Smooth muscle cell (in vitro differentiated cells): ENCODE measurements at regions not wholly inside any gene's neighbourhood (a gene's known extent, or its start where the extent isn't known, plus 50 kb on each side); places are given as distances from the start of the nearest gene placed in this dataset.

ENCODE experiments used
- DNase-seq: peaks from one replicate; lab custom pipeline; 2025; ENCODE audit not compliant: unreplicated experiment; lab: John Stamatoyannopoulos, UW
- H2AFZ ChIP-seq: fragments of 200-600 bp; sonication (generic); 2 replicates; pipeline ENCODE4 v1.6.0; 2016; ENCODE audit warnings: antibody characterized with exemption, low read depth, mild to moderate bottlenecking
- H3F3A ChIP-seq: fragments of 200-600 bp; sonication (generic); 2 replicates; pipeline ENCODE4 v1.6.0; 2017; ENCODE audit warnings: antibody characterized with exemption, low read depth
- H3K27ac ChIP-seq: fragments of 200-600 bp; sonication (generic); 2 replicates; pipeline ENCODE4 v1.5.1; 2016; ENCODE audit warnings: low read depth, mild to moderate bottlenecking
- H3K27me3 ChIP-seq: fragments of 200-600 bp; sonication (generic); 2 replicates; pipeline ENCODE4 v1.6.1; 2016; ENCODE audit warnings: low read depth, mild to moderate bottlenecking
- H3K36me3 ChIP-seq: fragments of 200-600 bp; sonication (generic); 2 replicates; pipeline ENCODE4 v1.5.1; 2016; ENCODE audit warnings: low read depth
- H3K4me1 ChIP-seq: fragments of 200-600 bp; sonication (generic); 2 replicates; pipeline ENCODE4 v1.5.1; 2016; ENCODE audit warnings: low read depth
- H3K4me2 ChIP-seq: fragments of 200-600 bp; sonication (generic); 2 replicates; pipeline ENCODE4 v1.6.0; 2016; ENCODE audit warnings: mild to moderate bottlenecking
- H3K4me3 ChIP-seq: fragments of 200-600 bp; sonication (generic); 2 replicates; pipeline ENCODE4 v1.5.1; 2016; ENCODE audit warnings: mild to moderate bottlenecking
- H3K79me2 ChIP-seq: fragments of 200-600 bp; sonication (generic); 2 replicates; pipeline ENCODE4 v1.6.0; 2016; ENCODE audit warnings: low read depth, mild to moderate bottlenecking
- H3K9ac ChIP-seq: fragments of 200-600 bp; sonication (generic); 2 replicates; pipeline ENCODE4 v1.6.0; 2016; ENCODE audit warnings: low read depth
- H3K9me3 ChIP-seq: fragments of 200-600 bp; sonication (generic); replicated peaks from 2 replicates; pipeline ENCODE4 v1.5.1; 2016; ENCODE audit warnings: low read depth
- H4K20me1 ChIP-seq: fragments of 200-600 bp; sonication (generic); 2 replicates; pipeline ENCODE4 v1.6.0; 2016; ENCODE audit warnings: low read depth
- CTCF ChIP-seq: fragments of 200-600 bp; sonication (generic); IDR thresholded peaks from 2 replicates; pipeline ENCODE4 v1.5.1; 2017; ENCODE audit warnings: borderline replicate concordance, mild to moderate bottlenecking, antibody characterized with exemption; ENCODE audit not compliant: insufficient read depth, poor library complexity, severe bottlenecking
- WGBS: methylation state at CpG from one replicate; pipeline ENCODE4 v1.1.7; 2016; ENCODE audit warnings: low lambda C conversion rate; 5-methylcytosine and 5-hydroxymethylcytosine counted together

GRCh38 chr11:134835561-134835960 is 423.5 kb upstream of the B3GAT1 start:
- no peak for TF ChIP-seq CTCF
- H3K9ac ChIP-seq: no peak overlapping the region
- DNase-seq: no peak
- no peaks in the 10 kb centered on the region for H3K36me3 ChIP-seq
- no peak overlapping the region for H3K4me3 ChIP-seq
- no peaks in the 10 kb centered on the region for H3K4me1 ChIP-seq
- no peak overlapping the region for H3K4me2 ChIP-seq
- no peak overlapping the region for H3K27ac ChIP-seq
- no peaks in the 10 kb centered on the region for H4K20me1 ChIP-seq
- no peaks in the 10 kb centered on the region for H3K27me3 ChIP-seq
- H3K9me3 ChIP-seq: no peaks in the 10 kb centered on the region
- H3F3A ChIP-seq: no peaks in the 10 kb centered on the region
- H2AFZ ChIP-seq: no peak overlapping the region
- 81% methylated on average over 5 of the region's 5 CpGs for WGBS
- no peaks in the 10 kb centered on the region for H3K79me2 ChIP-seq

- TF ChIP-seq CTCF: no peak
- no peaks in the 10 kb centered on the region for H3K79me2 ChIP-seq
- DNase-seq: no peak
- H3K9me3 ChIP-seq: no peaks in the 10 kb centered on the region
- H3K4me2 ChIP-seq: no peak overlapping the region
- H3K9ac ChIP-seq: no peak overlapping the region
- H3K36me3 ChIP-seq: no peaks in the 10 kb centered on the region
- no peak overlapping the region for H2AFZ ChIP-seq
- no peaks in the 10 kb centered on the region for H3K4me1 ChIP-seq
- no peak overlapping the region for H3K27ac ChIP-seq
- no peak overlapping the region for H3K4me3 ChIP-seq
- no peaks in the 10 kb centered on the region for H3F3A ChIP-seq
- no peaks in the 10 kb centered on the region for H3K27me3 ChIP-seq
- H4K20me1 ChIP-seq: no peaks in the 10 kb centered on the region
Observed at GRCh38 chr11:134830312-134830711, 418.3 kb upstream of the B3GAT1 start.

GRCh38 chr11:134823970-134824369 is 411.9 kb upstream of the B3GAT1 start:
- no peak for DNase-seq
- 91% methylated on average over 4 of the region's 4 CpGs for WGBS

More at GRCh38 chr11:134823970-134824369, 411.9 kb upstream of the B3GAT1 start:
- no peaks in the 10 kb centered on the region for H4K20me1 ChIP-seq
- no peak overlapping the region for H3K9ac ChIP-seq
- no peaks in the 10 kb centered on the region for H3K9me3 ChIP-seq
- TF ChIP-seq CTCF: no peak
- H3K36me3 ChIP-seq: no peaks in the 10 kb centered on the region
- no peaks in the 10 kb centered on the region for H3K27me3 ChIP-seq
- H3F3A ChIP-seq: no peaks in the 10 kb centered on the region
- H3K79me2 ChIP-seq: no peaks in the 10 kb centered on the region
- H3K4me2 ChIP-seq: no peak overlapping the region
- no peak overlapping the region for H3K27ac ChIP-seq
- H2AFZ ChIP-seq: no peak overlapping the region
- H3K4me1 ChIP-seq: peaks cover under 1% of the 10 kb centered on the region
- H3K4me3 ChIP-seq: no peak overlapping the region
